Epithelial cell of esophagus (primary cell): ENCODE measurements at regions not wholly inside any gene's neighbourhood (a gene's known extent, or its start where the extent isn't known, plus 50 kb on each side); places are given as distances from the start of the nearest gene placed in this dataset.

Experiments used
- DNase-seq: peaks from one replicate; pipeline ENCODE4 v3.0.0; 2010; ENCODE audit warnings: low read depth
- H3K4me3 ChIP-seq: 2 replicates; pipeline ENCODE4 v1.5.1; 2011; ENCODE audit warnings: mild to moderate bottlenecking, low read length, control low read depth
- TF ChIP-seq, protein P1 (sequence below): IDR thresholded peaks from 2 replicates; pipeline ENCODE4 v1.5.1; 2011; ENCODE audit warnings: low read depth, mild to moderate bottlenecking, low read length, control low read depth, inconsistent platforms; ENCODE audit not compliant: insufficient read depth; ENCODE audit errors: missing control alignments

DNA sequence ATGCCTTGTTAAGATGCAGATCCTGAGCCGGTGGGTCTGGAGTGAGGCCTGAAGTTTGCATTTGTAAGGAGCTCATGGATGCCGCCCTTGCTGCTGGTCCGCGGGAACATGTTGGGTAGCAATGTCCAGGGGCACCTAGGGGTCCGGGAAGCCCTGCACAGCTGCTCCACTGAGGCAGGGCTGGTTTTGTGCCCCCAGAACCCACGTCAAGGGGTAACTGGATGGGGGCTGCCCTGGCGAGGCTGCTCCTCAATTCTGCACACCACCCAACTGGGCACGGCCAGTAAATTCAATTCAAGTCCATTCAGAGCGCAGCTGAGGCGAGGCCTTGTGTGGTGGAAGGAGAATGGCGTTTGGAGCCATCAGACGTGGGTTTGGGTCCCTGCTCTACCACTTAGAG lies 246.3 kb upstream of the PITRM1 start:
- TF ChIP-seq, protein P1, sequence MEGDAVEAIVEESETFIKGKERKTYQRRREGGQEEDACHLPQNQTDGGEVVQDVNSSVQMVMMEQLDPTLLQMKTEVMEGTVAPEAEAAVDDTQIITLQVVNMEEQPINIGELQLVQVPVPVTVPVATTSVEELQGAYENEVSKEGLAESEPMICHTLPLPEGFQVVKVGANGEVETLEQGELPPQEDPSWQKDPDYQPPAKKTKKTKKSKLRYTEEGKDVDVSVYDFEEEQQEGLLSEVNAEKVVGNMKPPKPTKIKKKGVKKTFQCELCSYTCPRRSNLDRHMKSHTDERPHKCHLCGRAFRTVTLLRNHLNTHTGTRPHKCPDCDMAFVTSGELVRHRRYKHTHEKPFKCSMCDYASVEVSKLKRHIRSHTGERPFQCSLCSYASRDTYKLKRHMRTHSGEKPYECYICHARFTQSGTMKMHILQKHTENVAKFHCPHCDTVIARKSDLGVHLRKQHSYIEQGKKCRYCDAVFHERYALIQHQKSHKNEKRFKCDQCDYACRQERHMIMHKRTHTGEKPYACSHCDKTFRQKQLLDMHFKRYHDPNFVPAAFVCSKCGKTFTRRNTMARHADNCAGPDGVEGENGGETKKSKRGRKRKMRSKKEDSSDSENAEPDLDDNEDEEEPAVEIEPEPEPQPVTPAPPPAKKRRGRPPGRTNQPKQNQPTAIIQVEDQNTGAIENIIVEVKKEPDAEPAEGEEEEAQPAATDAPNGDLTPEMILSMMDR = no peak
- DNase-seq = no peak
- no peak overlapping the region for H3K4me3 ChIP-seq

DNA sequence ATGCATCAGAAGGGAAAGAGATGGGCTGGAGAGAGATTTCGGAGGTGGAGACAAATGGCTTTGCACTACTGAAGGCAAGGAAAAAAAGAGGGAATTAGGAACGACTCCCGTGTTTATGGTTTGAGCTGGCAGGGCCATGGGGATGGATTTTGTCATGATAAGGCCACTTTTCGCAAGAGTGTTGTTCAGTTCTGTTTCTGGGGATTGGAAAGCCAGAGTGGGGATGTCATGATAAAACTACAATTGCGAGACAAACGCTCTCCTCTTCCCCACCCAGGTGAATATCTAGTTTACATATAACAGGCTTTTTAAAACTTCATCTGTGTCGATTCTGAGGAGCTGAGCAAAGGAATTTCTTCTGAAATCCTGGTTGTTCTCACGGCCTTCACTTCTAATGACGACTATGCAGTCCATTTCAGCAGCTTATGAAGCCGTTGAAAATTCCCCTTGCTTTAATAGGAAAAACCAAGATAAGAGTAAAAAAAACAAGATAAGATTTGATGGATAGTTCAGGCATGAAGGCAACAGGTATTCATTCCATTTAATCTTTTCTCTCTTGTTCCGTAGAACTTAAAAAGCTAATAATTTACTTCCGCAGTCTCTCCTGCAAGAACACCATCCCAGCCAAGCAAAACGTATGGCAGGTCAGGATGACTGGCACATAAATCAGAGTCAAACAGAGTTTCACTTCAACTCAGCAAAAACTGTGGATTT lies 245.6 kb upstream of the PITRM1 start:
- no peak overlapping the region for H3K4me3 ChIP-seq
- no peak for DNase-seq
- TF ChIP-seq, protein P1 = no peak

DNA sequence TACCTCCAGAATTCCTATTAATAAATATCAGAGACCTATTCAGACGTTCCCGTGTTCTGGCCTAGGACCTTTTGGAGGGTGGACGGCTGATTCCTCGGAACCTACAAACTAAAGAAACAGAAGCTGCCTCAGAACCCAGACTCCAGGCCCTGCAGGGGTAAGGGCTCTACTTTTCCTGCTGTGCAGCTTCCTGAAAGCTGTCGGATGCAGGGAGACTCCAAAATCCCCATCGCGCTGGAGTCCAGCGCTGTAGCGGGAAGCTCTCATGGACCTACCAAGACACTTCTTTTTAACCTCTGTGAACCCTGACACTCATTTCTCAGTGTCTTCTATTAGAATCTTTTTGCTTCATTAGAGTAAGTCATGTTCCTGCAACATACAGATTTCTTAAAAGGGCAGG lies 244.5 kb upstream of the PITRM1 start:
- TF ChIP-seq, protein P1 = no peak
- no peak overlapping the region for H3K4me3 ChIP-seq
- DNase-seq = no peak

DNA sequence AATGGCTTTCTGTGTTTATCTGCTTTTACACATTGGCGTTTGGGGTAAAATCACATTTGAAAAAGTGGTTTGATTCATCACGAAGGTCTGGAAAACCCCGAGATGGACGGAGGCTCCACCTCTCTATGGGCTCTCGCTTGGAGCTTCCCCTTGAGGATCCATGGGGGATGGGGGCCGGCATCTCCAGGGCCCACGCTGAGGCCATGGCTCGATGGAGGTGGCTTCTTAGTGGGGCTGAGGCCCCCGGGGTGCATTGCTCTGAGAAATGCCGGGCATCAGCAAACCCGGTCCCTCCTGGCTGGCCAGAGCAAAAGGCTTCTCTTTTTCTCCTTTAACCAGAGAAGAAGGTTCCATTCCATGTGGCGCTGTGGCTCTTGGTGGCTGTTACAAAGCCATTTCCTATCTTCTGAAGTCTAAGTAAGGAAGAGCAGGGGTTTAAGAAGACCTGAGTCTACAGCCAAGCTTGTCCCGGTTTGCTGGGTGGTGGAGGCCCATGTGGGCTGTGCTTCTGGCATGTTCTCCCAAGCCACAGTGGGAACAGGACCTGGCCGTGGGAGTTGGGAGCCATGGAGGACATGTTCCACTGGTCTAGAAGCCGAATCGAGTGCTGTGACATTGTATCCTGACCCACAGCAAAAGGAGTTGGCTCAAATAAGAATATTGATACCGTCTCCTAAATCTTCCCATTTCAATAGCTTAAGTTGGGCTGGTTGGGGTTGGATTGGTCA lies 243.5 kb upstream of the PITRM1 start:
- no peak for DNase-seq
- H3K4me3 ChIP-seq = no peak overlapping the region
- TF ChIP-seq, protein P1 = no peak

DNA sequence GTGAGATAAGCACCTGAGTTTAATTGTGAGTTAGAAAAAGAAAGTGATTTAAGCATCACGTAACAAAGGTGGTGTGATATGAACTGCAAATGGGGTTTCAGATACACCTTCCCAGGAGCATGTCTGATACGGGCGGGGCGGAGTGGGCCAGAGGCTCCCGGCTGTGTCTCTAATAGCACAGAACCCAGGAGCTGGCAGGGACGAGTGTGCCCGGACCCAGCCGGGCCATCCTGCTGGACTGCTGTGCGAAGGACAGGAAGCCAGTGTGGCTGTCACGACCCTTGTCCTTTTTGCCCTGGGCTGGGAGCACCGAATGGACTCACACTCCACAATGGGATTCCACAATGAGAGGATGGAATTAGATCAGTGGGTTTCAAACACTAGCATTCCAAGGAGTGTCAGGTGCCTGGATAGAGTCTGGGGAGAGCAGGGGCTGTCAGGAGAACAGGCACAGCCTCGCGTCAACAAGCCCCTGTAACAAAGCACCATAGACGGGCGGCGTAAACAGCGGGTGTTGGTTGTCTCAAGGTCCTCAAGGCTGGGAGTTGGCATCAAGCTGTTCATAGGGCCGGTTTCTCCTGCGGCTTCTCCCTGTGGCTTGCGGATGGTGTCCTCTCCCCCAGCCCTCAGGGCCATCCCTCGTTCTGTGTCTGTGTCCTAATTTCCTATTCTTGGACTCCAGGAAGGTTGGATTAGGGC lies 242.6 kb upstream of the PITRM1 start:
- no peak for DNase-seq
- TF ChIP-seq, protein P1 = no peak

DNA sequence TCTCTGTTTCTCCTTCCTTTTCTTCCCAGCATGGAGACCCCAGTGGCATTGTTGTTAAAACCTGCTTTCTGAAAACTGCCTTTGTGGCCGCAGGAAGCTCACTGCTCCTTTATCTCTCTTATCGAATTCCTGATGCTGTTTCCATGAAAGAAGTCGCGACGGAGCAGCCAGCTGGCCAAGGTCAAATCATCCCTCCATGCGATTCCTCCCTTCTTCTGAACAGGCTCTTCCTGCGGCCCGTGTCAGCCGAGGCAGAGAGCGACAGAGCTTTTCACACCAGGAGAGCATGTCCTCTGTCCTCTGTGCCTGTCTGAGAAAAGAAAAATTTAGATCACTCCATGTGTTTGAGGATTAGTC lies 242.1 kb upstream of the PITRM1 start:
- H3K4me3 ChIP-seq = no peak overlapping the region
- TF ChIP-seq, protein P1 = no peak
- no peak for DNase-seq

More for the DNA sequence above, 242.6 kb upstream of the PITRM1 start:
- H3K4me3 ChIP-seq = no peak overlapping the region
